Lower leg skin (tissue), 3 donors: ENCODE measurements at regions not wholly inside any gene's neighbourhood (a gene's known extent, or its start where the extent isn't known, plus 50 kb on each side); places are given as distances from the start of the nearest gene placed in this dataset.

ENCODE experiments used
- POLR2A ChIP-seq, 2 donors: fragments of 450-650 bp; IDR thresholded peaks; one replicate each; pipeline ENCODE4 v1.6.1; 2016 to 2017; ENCODE audit warnings: antibody characterized with exemption in 2 of 2, mild to moderate bottlenecking in 1 of 2, moderate library complexity in 1 of 2
- TF ChIP-seq, protein P1 (sequence below), 3 donors: fragments of 450-650 bp; IDR thresholded peaks; one replicate each; pipeline ENCODE4 v1.5.1; 2016; ENCODE audit warnings: antibody characterized with exemption in 3 of 3, mild to moderate bottlenecking in 3 of 3, moderate library complexity in 2 of 3

DNA sequence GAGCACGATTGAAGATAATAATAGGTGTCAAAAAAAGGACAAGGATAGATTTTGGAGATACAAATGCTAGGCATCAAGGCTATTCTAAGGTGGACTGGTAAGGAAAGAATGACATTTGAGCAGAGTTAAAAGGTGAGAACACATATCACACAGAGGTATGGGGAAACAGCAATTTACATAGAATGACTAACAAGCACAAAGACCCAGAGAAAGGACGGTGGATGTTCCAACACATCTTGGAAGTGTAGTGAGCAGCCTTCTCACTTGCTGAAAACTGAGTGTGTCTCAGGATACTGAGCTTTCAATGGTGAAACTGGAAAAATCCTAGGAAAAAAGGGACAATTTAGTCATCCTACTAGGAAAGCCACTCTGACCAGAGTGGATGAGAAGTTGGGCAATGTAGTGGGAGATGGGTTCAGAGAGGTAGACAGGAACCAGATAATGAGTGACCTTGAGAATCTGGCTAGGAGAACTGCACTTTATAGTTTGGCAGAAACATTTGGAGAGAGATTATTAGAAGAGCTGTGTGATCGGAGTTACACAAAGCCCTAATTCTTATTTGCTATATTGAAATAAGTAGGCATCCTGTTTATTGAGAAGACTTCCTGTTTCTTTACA is 706.0 kb downstream of the KCNA4 start:
- TF ChIP-seq, protein P1, sequence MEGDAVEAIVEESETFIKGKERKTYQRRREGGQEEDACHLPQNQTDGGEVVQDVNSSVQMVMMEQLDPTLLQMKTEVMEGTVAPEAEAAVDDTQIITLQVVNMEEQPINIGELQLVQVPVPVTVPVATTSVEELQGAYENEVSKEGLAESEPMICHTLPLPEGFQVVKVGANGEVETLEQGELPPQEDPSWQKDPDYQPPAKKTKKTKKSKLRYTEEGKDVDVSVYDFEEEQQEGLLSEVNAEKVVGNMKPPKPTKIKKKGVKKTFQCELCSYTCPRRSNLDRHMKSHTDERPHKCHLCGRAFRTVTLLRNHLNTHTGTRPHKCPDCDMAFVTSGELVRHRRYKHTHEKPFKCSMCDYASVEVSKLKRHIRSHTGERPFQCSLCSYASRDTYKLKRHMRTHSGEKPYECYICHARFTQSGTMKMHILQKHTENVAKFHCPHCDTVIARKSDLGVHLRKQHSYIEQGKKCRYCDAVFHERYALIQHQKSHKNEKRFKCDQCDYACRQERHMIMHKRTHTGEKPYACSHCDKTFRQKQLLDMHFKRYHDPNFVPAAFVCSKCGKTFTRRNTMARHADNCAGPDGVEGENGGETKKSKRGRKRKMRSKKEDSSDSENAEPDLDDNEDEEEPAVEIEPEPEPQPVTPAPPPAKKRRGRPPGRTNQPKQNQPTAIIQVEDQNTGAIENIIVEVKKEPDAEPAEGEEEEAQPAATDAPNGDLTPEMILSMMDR (IDR thresholded peaks at IDR 0.05): no peak
- no peak for TF ChIP-seq POLR2A (IDR thresholded peaks at IDR 0.05)
